ENCODE measurements at regions not wholly inside any gene's neighbourhood (a gene's known extent, or its start where the extent isn't known, plus 50 kb on each side); places are given as distances from the start of the nearest gene placed in this dataset.

GRCh38 chr11:90434858-90435257, 212.0 kb upstream of the CHORDC1 start (continued):
- TF ChIP-seq PBX3 (IDR thresholded peaks at IDR 0.05), result no peak
- no peak for TF ChIP-seq JUND (IDR thresholded peaks at IDR 0.05)
- TF ChIP-seq USF2 (IDR thresholded peaks at IDR 0.05; ENCODE audit: borderline replicate concordance, low read depth, low read length), result no peak
- TF ChIP-seq RAD21 (IDR thresholded peaks at IDR 0.05; ENCODE audit: low read length), result peak; percentile 35; the same call in 1 of the 2 replicates
- no peak for TF ChIP-seq IRF3 (IDR thresholded peaks at IDR 0.05; ENCODE audit: low read depth, low read length)
- no peak for TF ChIP-seq MEF2A (IDR thresholded peaks at IDR 0.05; ENCODE audit: borderline replicate concordance, low read depth)
- no peak for TF ChIP-seq NFIC (IDR thresholded peaks at IDR 0.05; ENCODE audit: borderline replicate concordance)

- H3K9ac ChIP-seq, result no peak overlapping the region
- no peaks in the 10 kb centered on the region for H3K9me3 ChIP-seq
- DNase-seq, result no peak
- H4K20me1 ChIP-seq (ENCODE audit: insufficient read depth), result no peaks in the 10 kb centered on the region
- no peaks in the 10 kb centered on the region for H3K36me3 ChIP-seq (replicated peaks in 1 of 2; ENCODE audit: control insufficient read depth in 1 of 2, insufficient read depth in 2 of 2, low read length in 1 of 2)
- H3K4me1 ChIP-seq (ENCODE audit: control insufficient read depth in 1 of 2, insufficient read depth in 2 of 2, low read depth in 1 of 2, low read length in 1 of 2), result no peaks in the 10 kb centered on the region
- H3K79me2 ChIP-seq (ENCODE audit: insufficient read depth), result no peaks in the 10 kb centered on the region
- no peak overlapping the region for H3K4me2 ChIP-seq
- H3K27me3 ChIP-seq (ENCODE audit: insufficient read depth), result no peaks in the 10 kb centered on the region
- ChIA-PET POLR2A (no interaction called here), CTCF (no interaction called here)
- H3K9me2 ChIP-seq, result no peaks in the 10 kb centered on the region
- no peak overlapping the region for H3K4me3 ChIP-seq (ENCODE audit: low read depth in 2 of 2, low read length in 1 of 2)
- H2AFZ ChIP-seq (ENCODE audit: low read depth), result no peak overlapping the region
- no peak overlapping the region for H3K27ac ChIP-seq (ENCODE audit: low read depth in 2 of 2, low read length in 1 of 2)
- no peak for TF ChIP-seq IRF3 (IDR thresholded peaks at IDR 0.05; ENCODE audit: low read depth, low read length)
- no peak for TF ChIP-seq NRF1 (IDR thresholded peaks at IDR 0.05; ENCODE audit: low read depth, low read length)
- no peak for TF ChIP-seq SIN3A (IDR thresholded peaks at IDR 0.05; ENCODE audit: borderline replicate concordance, low read depth, low read length)
- TF ChIP-seq PBX3 (IDR thresholded peaks at IDR 0.05), result no peak
- TF ChIP-seq EZH2phosphoT487 (IDR thresholded peaks at IDR 0.05; ENCODE audit: borderline replicate concordance, low read depth), result no peak
- no peak for TF ChIP-seq RXRA (IDR thresholded peaks at IDR 0.05; ENCODE audit: borderline replicate concordance, low read depth)
- TF ChIP-seq REST (IDR thresholded peaks at IDR 0.05; ENCODE audit: low read depth, low read length), result no peak
- TF ChIP-seq JUND (IDR thresholded peaks at IDR 0.05), result no peak
- no peak for TF ChIP-seq MAX (IDR thresholded peaks at IDR 0.05; ENCODE audit: low read depth)
- H3F3A ChIP-seq (replicated peaks; ENCODE audit: insufficient read depth), result no peaks in the 10 kb centered on the region
Observed at GRCh38 chr11:90428836-90429235, 206.0 kb upstream of the CHORDC1 start.

All from SK-N-SH (cell line).